Fibroblast of lung (primary cell): ENCODE measurements at regions not wholly inside any gene's neighbourhood (a gene's known extent, or its start where the extent isn't known, plus 50 kb on each side); places are given as distances from the start of the nearest gene placed in this dataset.

Experiments
- DNase-seq, 2 donors: peaks; one replicate each; pipeline versions ENCODE4 v3.0.0 to v3.0.0-alpha.2; 2010; ENCODE audit warnings: low read depth in 2 of 2
- H2AFZ ChIP-seq: 2 replicates; pipeline ENCODE4 v1.5.1; 2012; ENCODE audit warnings: low read length, control low read depth, inconsistent platforms
- H3K27ac ChIP-seq: 2 replicates; pipeline ENCODE4 v1.5.1; 2011; ENCODE audit warnings: low read length, control low read depth; ENCODE audit not compliant: insufficient read depth
- H3K27me3 ChIP-seq: 2 replicates; pipeline ENCODE4 v1.5.1; 2011; ENCODE audit warnings: mild to moderate bottlenecking, low read length; ENCODE audit not compliant: control insufficient read depth, insufficient read depth
- H3K36me3 ChIP-seq: 2 replicates; pipeline ENCODE4 v1.5.1; 2011; ENCODE audit warnings: low read length; ENCODE audit not compliant: control insufficient read depth, insufficient read depth
- H3K4me1 ChIP-seq: 2 replicates; pipeline ENCODE4 v1.5.1; 2011; ENCODE audit warnings: low read length; ENCODE audit not compliant: control insufficient read depth, insufficient read depth; ENCODE audit errors: extremely low read depth
- H3K4me2 ChIP-seq: 2 replicates; pipeline ENCODE4 v1.5.1; 2011; ENCODE audit warnings: low read length, control low read depth; ENCODE audit not compliant: insufficient read depth; ENCODE audit errors: extremely low read depth
- H3K4me3 ChIP-seq, 4 experiments: fragments of 200-600 bp in 1 of 4; sonication (generic) in 1 of 4; replicated peaks in 1 of 4; 2 replicates each; pipeline ENCODE4 v1.5.1; 2011 to 2016; ENCODE audit warnings: low read length in 4 of 4, low read depth in 3 of 4, mild to moderate bottlenecking in 3 of 4, control low read depth in 2 of 4, inconsistent platforms in 1 of 4, mixed read lengths in 1 of 4; ENCODE audit not compliant: insufficient read depth in 1 of 4; ENCODE audit errors: control extremely low read depth in 1 of 4
- H3K79me2 ChIP-seq: 2 replicates; pipeline ENCODE4 v1.5.1; 2012; ENCODE audit warnings: mild to moderate bottlenecking, low read length, inconsistent platforms; ENCODE audit not compliant: control insufficient read depth, insufficient read depth
- H3K9ac ChIP-seq: 2 replicates; pipeline ENCODE4 v1.5.1; 2011; ENCODE audit warnings: mild to moderate bottlenecking, low read length, control low read depth; ENCODE audit not compliant: insufficient read depth
- H3K9me3 ChIP-seq: 2 replicates; pipeline ENCODE4 v1.5.1; 2012; ENCODE audit warnings: low read depth, low read length; ENCODE audit not compliant: control insufficient read depth, insufficient read depth
- H4K20me1 ChIP-seq: 2 replicates; pipeline ENCODE4 v1.5.1; 2011; ENCODE audit warnings: low read length; ENCODE audit not compliant: control insufficient read depth, insufficient read depth; ENCODE audit errors: extremely low read depth
- CTCF ChIP-seq, 2 donors: IDR thresholded peaks in 1 of 2; conservative IDR thresholded peaks in 1 of 2; 1 replicate in 1 of 2; 2 replicates in 1 of 2; pipeline ENCODE4 v1.5.1; 2011 to 2012; ENCODE audit warnings: low read length in 2 of 2, control low read depth in 1 of 2, inconsistent platforms in 1 of 2, low read depth in 1 of 2, mild to moderate bottlenecking in 1 of 2
- EZH2 ChIP-seq: IDR thresholded peaks from 2 replicates; pipeline ENCODE4 v1.5.1; 2012; ENCODE audit warnings: low read length, control low read depth, mild to moderate bottlenecking; ENCODE audit errors: missing control alignments

DNA sequence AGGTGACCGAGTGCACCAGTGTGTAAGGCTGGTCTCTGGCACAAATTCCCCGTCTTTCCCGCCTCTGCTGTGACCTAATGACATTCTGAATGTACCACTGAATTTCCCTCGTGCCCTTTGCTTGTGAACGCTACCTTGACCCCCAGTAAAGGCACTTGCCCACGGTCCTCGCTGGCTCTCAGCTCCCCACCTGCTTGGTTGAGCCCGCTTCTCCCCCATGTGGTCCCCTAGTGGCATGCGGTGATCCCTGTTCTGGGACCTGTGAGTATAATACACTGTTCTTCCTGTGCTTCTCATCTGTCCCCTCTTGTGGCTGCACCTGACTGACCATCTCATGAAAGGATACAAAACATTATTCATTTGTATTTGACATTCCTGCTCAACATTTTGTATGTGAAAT is 495.7 kb downstream of the INHBA start:
- H3K4me2 ChIP-seq: no peak overlapping the region
- no peaks in the 10 kb centered on the region for H3K36me3 ChIP-seq
- no peak overlapping the region for H3K9ac ChIP-seq
- H3K79me2 ChIP-seq: no peaks in the 10 kb centered on the region
- no peak overlapping the region for H2AFZ ChIP-seq
- DNase-seq: no peak
- no peaks in the 10 kb centered on the region for H4K20me1 ChIP-seq
- no peaks in the 10 kb centered on the region for H3K27me3 ChIP-seq
- H3K4me3 ChIP-seq: no peak overlapping the region
- H3K4me1 ChIP-seq: no peaks in the 10 kb centered on the region
- H3K9me3 ChIP-seq: no peaks in the 10 kb centered on the region
- no peak overlapping the region for H3K27ac ChIP-seq
- no peak for TF ChIP-seq CTCF (conservative IDR thresholded peaks at IDR 0.05 in 1 of 2, IDR thresholded peaks at IDR 0.05 in 1 of 2; ENCODE audit: low read depth in 1 of 2, low read length in 2 of 2)
- TF ChIP-seq EZH2: no peak

GRCh38 chr7:41206267-41206666 is 496.6 kb downstream of the INHBA start:
- H3K4me1 ChIP-seq: no peaks in the 10 kb centered on the region
- H4K20me1 ChIP-seq: no peaks in the 10 kb centered on the region
- no peaks in the 10 kb centered on the region for H3K9me3 ChIP-seq
- no peak overlapping the region for H3K4me3 ChIP-seq
- H3K27me3 ChIP-seq: no peaks in the 10 kb centered on the region
- no peak for DNase-seq
- no peak overlapping the region for H3K27ac ChIP-seq
- no peaks in the 10 kb centered on the region for H3K79me2 ChIP-seq
- TF ChIP-seq CTCF (conservative IDR thresholded peaks at IDR 0.05 in 1 of 2, IDR thresholded peaks at IDR 0.05 in 1 of 2; ENCODE audit: low read depth in 1 of 2, low read length in 2 of 2) (no peak), EZH2 (no peak)
- no peak overlapping the region for H3K4me2 ChIP-seq
- H3K36me3 ChIP-seq: no peaks in the 10 kb centered on the region
- no peak overlapping the region for H3K9ac ChIP-seq
- no peak overlapping the region for H2AFZ ChIP-seq

DNA sequence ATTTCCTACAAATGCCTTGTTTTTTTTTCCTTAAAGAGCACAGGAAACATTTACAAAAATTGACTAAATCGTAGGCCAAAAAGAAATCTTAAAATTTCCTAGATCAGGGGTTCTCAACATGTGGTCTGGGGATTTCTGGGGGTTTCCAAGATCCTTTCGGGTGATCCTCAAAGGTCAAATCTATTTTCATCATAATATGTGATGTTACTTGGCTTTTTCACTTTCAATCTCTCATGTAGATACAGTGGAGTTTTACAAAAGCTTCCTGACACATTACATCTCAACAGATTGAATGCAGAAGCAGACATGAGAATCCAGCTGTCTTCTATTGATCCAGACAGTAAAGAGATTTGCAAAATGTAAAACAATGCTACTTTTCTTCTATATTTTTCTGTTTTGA is 497.3 kb downstream of the INHBA start:
- Histone ChIP-seq H3K79me2 (no peaks in the 10 kb centered on the region), H3K4me1 (no peaks in the 10 kb centered on the region), H2AFZ (no peak overlapping the region), H3K27ac (no peak overlapping the region), H3K9me3 (no peaks in the 10 kb centered on the region), H3K4me2 (no peak overlapping the region), H3K36me3 (no peaks in the 10 kb centered on the region), H3K4me3 (no peak overlapping the region), H3K9ac (no peak overlapping the region), H3K27me3 (no peaks in the 10 kb centered on the region), H4K20me1 (no peaks in the 10 kb centered on the region)
- DNase-seq: no peak
- TF ChIP-seq CTCF (conservative IDR thresholded peaks at IDR 0.05 in 1 of 2, IDR thresholded peaks at IDR 0.05 in 1 of 2; ENCODE audit: low read depth in 1 of 2, low read length in 2 of 2) (no peak), EZH2 (no peak)
